Neutrophil (primary cell): ENCODE measurements at regions not wholly inside any gene's neighbourhood (a gene's known extent, or its start where the extent isn't known, plus 50 kb on each side); places are given as distances from the start of the nearest gene placed in this dataset.

Experiments
- H3K27ac ChIP-seq: fragments of 200-600 bp; sonication (generic); 2 replicates; pipeline ENCODE4 v1.5.1; 2016; ENCODE audit warnings: mild to moderate bottlenecking, moderate library complexity
- H3K27me3 ChIP-seq: fragments of 200-600 bp; sonication (generic); 2 replicates; pipeline ENCODE4 v1.6.0; 2016; ENCODE audit warnings: mild to moderate bottlenecking
- H3K36me3 ChIP-seq: fragments of 200-600 bp; sonication (generic); 2 replicates; pipeline ENCODE4 v1.5.1; 2017
- H3K4me1 ChIP-seq, 2 experiments: fragments of 200-600 bp in 1 of 2; sonication (generic) in 1 of 2; 1 replicate in 1 of 2; 2 replicates in 1 of 2; pipeline versions ENCODE4 v1.5.1 to v1.6.1; 2013 to 2016; ENCODE audit warnings: low read depth in 1 of 2, low read length in 1 of 2, mild to moderate bottlenecking in 1 of 2, moderate library complexity in 1 of 2; ENCODE audit not compliant: control insufficient read depth in 1 of 2, insufficient read depth in 1 of 2
- H3K4me3 ChIP-seq, 2 experiments: fragments of 200-600 bp in 1 of 2; sonication (generic) in 1 of 2; 1 replicate in 1 of 2; 2 replicates in 1 of 2; pipeline ENCODE4 v1.5.1; 2013 to 2016; ENCODE audit warnings: low read depth in 1 of 2, low read length in 1 of 2, mild to moderate bottlenecking in 1 of 2, moderate library complexity in 1 of 2
- H3K9me3 ChIP-seq: fragments of 200-600 bp; sonication (generic); 2 replicates; pipeline ENCODE4 v1.5.1; 2016
- TF ChIP-seq, protein P1 (sequence below): fragments of 200-600 bp; sonication (generic); IDR thresholded peaks from 2 replicates; pipeline ENCODE4 v1.5.1; 2016; ENCODE audit warnings: antibody characterized with exemption

DNA sequence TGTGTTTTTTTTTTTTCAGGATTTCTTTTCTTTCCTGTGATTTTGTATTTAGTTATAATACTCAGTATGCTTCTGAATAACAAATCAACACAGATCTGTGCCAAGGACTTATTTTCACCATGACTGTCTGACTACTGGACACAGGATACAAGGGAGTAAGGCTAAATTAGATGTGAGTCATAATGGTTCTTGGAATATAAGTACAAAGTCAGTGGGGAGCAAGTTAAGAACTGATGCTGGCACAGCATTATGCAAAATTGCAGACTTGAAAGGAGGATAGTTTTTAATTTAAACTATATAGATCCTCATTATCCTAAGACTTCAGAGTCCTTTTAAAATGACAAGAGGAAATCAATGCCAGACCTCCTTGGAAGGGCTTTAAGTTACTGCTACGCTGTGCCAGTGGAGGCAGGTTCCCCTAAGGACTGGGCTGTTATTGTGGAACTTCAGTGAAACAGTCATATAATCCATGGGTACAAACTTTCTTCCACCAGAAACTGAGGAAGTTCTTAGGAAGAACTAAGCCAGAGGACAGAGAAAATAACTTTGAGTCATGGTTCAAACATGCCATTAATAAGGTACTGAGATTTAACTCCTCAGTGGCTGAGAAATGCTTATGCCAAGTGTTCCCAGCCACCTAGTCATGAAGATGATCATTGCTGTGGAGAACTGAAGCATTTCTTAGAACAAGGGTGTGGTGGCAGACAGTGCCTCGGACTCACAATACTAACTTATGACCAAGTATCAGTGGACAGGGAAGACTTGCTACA lies 531.2 kb downstream of the HTR7 start:
- TF ChIP-seq, protein P1, sequence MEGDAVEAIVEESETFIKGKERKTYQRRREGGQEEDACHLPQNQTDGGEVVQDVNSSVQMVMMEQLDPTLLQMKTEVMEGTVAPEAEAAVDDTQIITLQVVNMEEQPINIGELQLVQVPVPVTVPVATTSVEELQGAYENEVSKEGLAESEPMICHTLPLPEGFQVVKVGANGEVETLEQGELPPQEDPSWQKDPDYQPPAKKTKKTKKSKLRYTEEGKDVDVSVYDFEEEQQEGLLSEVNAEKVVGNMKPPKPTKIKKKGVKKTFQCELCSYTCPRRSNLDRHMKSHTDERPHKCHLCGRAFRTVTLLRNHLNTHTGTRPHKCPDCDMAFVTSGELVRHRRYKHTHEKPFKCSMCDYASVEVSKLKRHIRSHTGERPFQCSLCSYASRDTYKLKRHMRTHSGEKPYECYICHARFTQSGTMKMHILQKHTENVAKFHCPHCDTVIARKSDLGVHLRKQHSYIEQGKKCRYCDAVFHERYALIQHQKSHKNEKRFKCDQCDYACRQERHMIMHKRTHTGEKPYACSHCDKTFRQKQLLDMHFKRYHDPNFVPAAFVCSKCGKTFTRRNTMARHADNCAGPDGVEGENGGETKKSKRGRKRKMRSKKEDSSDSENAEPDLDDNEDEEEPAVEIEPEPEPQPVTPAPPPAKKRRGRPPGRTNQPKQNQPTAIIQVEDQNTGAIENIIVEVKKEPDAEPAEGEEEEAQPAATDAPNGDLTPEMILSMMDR = no peak
- Histone ChIP-seq H3K27ac (no peak overlapping the region), H3K4me1 (no peaks in the 10 kb centered on the region), H3K36me3 (no peaks in the 10 kb centered on the region), H3K4me3 (no peak overlapping the region), H3K27me3 (no peaks in the 10 kb centered on the region), H3K9me3 (no peaks in the 10 kb centered on the region)

DNA sequence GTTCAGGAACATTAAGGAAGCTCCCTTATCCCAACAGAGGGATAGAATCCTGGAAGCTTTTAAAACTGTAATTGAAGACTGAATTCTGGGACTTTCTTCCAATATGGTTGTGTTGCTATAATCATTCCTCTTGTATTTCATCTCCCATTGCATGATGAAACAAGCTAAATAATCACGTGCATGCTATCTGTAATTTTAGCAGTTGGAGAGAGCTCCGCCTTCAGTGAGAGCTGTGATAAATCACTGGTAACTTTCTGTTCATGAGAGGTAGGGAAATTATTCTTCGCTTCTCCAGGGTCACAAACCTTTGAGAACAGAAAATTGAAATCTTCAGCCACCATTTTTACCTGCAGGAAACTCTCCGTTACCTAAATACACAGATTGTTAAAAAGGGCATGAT lies 530.2 kb downstream of the HTR7 start:
- no peak overlapping the region for H3K4me3 ChIP-seq
- TF ChIP-seq, protein P1 = no peak
- no peaks in the 10 kb centered on the region for H3K9me3 ChIP-seq
- H3K27ac ChIP-seq = no peak overlapping the region
- no peaks in the 10 kb centered on the region for H3K4me1 ChIP-seq
- no peaks in the 10 kb centered on the region for H3K27me3 ChIP-seq
- no peaks in the 10 kb centered on the region for H3K36me3 ChIP-seq

DNA sequence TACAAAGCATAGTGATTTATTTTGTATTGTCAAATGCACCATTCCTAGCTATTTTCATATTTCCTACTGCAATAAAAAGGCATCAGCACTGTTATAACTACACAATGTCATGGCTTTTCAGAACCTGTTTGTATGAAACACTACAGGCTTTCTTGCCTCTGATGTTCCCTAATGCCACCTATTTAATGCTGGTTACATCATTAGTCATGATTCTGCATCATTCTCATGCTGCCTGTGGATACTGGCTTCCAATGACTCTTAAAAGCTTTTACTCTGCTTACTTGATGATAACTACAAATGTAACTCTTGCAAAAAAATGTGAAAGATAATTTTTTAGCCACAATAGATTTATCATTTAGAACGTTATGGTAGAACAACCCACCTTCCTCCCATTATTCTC lies 529.4 kb downstream of the HTR7 start:
- H3K27me3 ChIP-seq = no peaks in the 10 kb centered on the region
- H3K27ac ChIP-seq = no peak overlapping the region
- H3K4me1 ChIP-seq = no peaks in the 10 kb centered on the region
- H3K36me3 ChIP-seq = no peaks in the 10 kb centered on the region
- TF ChIP-seq, protein P1 = no peak
- H3K9me3 ChIP-seq = no peaks in the 10 kb centered on the region
- no peak overlapping the region for H3K4me3 ChIP-seq

DNA sequence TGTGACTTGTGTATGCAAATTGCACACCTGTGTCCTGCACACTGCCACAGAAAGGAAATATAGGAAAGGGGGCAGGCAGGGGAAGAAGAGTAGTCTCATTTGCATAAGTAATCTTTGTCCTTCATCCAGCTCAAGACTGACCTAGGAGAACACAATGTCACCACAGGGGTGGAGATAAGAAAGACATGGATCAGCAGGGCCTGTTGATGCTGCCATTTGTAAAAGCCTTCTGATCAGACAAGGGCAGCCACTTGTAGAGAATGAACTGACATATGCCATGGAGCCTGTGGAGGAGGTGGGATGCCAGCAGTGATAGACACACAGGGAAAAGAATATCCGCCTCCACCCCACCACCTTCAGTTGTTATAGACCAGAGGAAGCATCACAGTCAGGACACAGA lies 528.9 kb downstream of the HTR7 start:
- Histone ChIP-seq H3K27ac (no peak overlapping the region), H3K9me3 (no peaks in the 10 kb centered on the region), H3K4me1 (no peaks in the 10 kb centered on the region), H3K27me3 (no peaks in the 10 kb centered on the region), H3K4me3 (no peak overlapping the region), H3K36me3 (no peaks in the 10 kb centered on the region)
- TF ChIP-seq, protein P1 = no peak

DNA sequence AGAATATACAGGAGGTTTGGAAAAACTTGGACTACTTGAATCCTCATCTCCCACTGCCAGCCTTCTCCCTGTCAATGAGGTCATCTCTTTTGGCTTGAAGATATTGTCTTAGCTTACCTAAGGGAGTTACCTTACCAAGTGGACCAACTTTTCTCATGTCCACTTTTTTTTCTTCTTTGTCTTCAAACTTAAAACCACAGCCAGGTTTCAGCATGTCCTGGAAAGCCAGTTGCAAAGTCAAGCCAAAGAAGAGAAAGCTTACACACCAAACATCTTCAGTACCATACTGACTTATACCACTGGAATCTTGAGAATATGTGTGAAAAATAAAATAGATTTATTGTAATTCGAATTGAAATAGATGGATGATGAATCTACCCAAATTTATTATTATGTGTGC lies 520.5 kb downstream of the HTR7 start:
- Histone ChIP-seq H3K4me1 (no peaks in the 10 kb centered on the region), H3K27ac (no peak overlapping the region), H3K4me3 (no peak overlapping the region), H3K9me3 (no peaks in the 10 kb centered on the region), H3K36me3 (no peaks in the 10 kb centered on the region), H3K27me3 (no peaks in the 10 kb centered on the region)
- TF ChIP-seq, protein P1 = no peak
